ENCODE measurements at regions not wholly inside any gene's neighbourhood (a gene's known extent, or its start where the extent isn't known, plus 50 kb on each side); places are given as distances from the start of the nearest gene placed in this dataset.
"Not testable (repeated sequence)": the region's sequence is repeated elsewhere in the genome, so short reads cannot be mapped to it uniquely, and the experiment has no call there.

DNA sequence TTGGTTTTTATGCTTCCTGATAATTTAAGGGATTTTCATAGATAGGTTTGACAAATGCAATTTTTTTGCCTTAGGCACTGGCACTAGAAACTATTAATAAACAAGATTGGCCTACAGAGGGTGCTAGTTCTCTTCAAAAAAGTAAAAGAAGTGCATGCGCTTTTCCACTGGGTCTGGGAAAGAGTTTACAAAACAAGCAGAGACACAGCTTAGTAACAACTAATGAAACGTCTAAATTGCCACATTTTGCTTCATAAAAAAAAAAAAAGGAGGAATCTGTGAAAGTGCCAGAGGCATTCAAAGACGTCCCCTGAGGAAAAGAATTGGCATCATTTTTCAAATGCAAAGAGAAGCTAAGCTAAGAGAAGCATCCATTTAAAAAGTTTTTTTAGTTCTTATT is 58.3 kb upstream of the EEA1 start:
- DNase-seq (ENCODE audit: low read depth, low spot score), result no peak

DNA sequence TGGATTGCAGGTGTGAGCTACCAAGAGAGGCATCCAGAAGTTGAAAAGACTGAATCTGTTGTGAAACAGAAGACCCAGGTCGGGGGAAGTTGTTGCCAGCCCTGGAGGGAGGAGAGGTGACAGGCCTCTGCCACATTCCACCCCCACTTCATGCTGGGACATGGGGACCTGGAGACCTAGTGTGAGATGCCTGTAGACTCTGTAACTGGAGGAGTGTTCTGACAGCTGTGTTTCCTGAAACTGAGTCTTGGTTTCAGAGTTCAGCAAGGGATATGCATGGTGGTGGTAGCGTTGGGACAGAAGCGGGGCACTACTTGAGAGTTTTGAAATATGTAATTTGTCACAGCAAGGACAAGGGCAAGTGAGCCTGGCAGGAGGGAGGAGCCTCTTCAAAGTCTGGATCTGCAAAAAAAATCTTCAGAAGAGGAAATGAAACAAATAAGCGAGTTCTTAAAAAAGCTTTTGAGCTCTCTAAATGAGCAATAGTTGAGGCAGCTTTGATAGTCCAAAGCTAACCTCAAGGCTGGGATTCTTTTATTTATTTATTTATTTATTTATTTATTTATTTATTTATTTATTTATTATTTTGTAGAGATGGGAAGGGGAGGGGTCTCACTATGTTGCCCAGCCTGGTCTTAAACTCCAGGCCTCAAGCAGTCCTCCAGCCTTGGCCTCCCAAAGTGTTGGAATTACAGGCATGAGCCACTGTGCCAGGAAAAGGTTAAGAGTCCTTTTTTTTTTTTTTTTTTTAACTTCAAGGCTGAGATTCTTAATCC is 58.9 kb upstream of the EEA1 start:
- DNase-seq (ENCODE audit: low read depth, low spot score), result no peak

- DNase-seq (ENCODE audit: low read depth, low spot score), result no peak
Measured at GRCh38 chr12:92988622-92989130, 59.6 kb upstream of the EEA1 start.

- DNase-seq (ENCODE audit: low read depth, low spot score), result no peak
Measured at GRCh38 chr12:92989715-92990484, 60.8 kb upstream of the EEA1 start.

- DNase-seq (ENCODE audit: low read depth, low spot score), result no peak
Measured at GRCh38 chr12:92991134-92991533, 62.0 kb upstream of the EEA1 start.

GRCh38 chr12:92992041-92992440 is 62.9 kb upstream of the EEA1 start:
- no peak for DNase-seq (ENCODE audit: low read depth, low spot score)

DNA sequence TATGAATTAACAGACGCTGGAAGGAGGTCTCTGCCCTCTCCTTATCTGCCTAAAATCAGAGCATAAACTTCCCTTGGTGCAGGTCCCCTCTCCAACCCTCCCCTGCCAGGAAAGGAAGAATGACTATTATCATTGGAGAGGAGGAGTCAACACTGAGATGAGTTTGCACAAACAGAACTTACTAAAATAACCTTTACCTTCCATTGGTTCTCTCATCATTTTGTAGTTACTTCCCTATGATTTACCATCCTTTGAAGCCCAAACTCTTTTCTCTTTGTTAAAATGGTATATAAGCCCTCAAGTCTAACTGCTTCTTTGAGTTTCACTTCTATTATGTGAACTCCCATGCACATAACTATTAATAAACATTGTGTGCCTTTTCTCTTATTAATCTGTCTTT is 64.2 kb upstream of the EEA1 start:
- no peak for DNase-seq (ENCODE audit: low read depth, low spot score)

DNA sequence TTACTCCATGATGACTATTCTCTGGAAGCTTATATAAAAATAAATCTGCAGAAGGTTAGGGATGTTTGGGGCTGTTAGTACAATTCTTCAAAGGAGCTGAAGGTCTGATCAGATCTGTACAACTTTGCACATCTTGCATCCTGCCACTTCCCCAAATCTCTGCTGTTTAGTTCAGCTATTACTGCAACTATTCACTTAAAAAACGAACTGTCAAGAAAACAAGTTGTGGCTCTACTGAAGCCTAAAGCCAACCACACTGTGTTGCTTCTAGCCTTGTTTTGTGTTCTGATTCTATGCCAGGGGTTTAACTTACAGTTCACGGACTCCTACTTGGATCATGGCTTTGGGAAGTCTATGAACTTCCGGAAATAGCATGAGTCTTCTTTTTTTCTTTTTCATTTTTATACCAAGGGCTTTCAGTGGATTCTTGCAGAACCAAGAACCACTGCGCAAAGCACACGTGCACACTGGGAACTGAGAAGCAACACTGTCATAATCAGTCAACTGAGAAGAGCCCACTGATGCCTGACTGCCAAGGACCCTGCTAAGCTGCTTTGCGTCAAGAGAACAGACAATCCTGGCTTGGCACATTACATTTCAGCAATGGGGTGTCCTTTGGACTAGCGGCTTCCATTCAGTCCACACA is 66.3 kb upstream of the EEA1 start:
- no peak for DNase-seq (ENCODE audit: low read depth, low spot score)

GRCh38 chr12:93000026-93000425 is 70.9 kb upstream of the EEA1 start:
- no peak for DNase-seq (ENCODE audit: low read depth, low spot score)

GRCh38 chr12:93001407-93001806 is 72.3 kb upstream of the EEA1 start:
- DNase-seq (ENCODE audit: low read depth, low spot score), result no peak

DNA sequence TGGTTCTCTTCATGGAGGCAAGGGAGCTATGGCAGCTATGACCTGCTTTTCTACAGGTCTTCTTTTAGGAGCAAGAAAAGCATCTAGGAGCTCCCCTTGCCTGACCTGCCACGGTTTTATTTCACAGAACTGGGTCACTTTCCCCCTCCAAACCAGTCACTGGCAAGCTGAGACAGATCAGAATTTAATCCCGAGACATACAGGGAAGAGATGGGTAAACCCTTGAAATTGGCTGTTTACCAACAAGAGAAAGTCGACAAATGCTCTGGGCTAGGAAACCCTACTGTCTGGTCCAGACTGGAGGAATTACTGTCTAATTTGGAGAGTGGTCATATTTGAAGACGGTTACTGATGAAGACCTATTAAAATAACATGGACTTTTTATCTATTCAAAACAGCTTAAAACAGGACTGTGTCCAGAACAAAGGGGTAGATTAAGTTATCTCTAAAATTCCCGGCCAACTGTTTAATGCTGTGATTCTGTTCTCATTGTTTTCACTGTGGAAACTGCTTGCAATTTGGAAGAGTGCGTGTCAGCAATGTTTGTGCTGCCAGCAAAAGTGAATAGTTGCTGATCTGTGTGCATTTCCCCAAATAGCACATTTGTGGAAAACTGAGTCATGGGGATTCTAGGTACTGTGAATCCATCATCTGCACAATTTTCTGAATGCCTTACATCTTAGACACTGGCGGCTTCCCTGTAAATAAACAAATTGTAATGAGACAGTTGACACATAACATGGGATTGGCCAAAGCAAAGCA is 73.4 kb upstream of the EEA1 start:
- no peak for DNase-seq (ENCODE audit: low read depth, low spot score)

DNA sequence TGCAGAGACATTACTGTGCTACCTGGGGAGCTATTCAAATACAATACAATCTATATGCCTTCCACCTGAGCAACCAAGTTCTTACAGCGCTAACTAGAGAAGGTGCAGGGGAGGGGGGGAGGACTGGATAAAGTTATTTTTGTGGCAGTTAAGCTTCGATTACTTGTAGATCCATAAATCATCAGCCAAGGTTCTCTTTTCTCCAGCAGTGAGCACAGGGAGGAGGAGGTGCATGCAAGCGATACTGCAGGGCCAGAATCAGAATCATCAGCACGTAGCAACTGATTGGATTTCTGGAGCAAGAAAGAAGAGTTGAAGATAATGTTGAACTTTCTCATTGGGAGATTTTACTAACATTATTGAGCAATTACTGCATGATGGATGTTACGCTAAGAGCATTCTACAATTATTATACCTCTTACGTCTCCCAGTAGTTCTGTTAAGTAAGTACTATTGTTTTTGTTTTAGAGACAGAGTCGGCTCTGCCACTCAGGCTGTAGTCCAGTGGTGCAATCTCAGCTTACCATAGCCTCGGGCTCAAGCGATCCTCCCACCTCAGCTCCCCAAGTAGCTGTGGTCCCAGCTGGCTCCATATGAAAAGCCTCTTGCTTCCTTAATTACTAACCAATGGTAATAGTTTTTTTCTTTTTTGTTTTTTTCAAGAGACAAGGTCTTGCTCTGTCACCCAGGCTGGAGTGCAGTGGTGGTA is 74.6 kb upstream of the EEA1 start:
- DNase-seq (ENCODE audit: low read depth, low spot score), result no peak

GRCh38 chr12:93005928-93006392 is 76.9 kb upstream of the EEA1 start:
- DNase-seq (ENCODE audit: low read depth, low spot score), result no peak

DNA sequence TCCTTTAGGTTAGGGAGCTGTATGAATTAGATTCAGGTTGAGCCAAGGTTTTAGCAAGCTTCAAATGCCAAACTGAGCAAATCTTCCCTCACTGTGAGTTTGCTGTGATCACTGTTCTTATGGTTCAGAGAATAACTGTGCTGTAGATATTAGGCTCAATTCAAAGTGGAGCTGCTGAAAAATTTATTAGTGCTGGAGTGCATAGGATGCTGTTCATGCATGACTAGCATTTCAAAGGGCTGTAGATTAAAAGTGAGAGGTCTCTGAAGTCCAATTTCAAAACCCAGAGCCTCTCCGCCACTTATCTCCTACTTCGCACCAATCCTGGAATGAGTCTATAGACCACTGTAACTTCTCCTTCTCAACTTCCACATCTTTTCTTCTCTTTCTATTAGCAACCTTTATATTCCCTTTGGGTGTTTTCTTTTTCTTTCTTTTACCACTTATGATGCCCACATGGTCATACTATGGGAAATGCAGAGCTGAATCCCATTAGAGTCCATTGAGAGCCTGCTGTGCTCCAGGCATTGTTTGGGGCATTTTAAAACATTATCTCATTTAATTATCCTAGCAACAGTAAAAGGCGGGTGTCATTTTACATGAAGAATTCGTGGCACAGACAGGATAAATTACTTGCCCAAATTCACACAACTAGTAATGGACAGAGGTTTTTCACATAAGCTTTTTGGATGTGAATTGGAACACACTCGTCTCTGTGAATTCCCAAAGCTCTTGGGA is 77.5 kb upstream of the EEA1 start:
- DNase-seq (ENCODE audit: low read depth, low spot score), result no peak

DNA sequence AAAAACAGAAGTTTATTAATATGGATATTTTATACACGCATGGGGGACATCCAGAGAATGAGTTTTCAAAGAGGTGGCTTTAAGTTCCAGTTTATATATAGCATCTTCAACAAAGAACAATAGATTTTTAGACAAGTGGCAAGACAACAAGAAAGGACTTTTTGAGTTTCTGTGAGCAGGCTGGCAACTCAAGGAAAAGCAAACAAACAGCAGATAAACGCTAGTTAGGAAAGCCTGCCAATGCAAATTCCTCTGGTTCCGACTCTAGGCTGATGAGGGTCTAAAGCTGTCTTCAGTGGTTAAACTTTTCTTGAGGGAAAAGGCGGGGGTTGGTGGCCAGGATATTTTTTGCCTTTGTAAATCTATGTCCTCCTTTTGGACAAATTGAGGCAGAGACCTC is 78.4 kb upstream of the EEA1 start:
- DNase-seq (ENCODE audit: low read depth, low spot score), result no peak

DNA sequence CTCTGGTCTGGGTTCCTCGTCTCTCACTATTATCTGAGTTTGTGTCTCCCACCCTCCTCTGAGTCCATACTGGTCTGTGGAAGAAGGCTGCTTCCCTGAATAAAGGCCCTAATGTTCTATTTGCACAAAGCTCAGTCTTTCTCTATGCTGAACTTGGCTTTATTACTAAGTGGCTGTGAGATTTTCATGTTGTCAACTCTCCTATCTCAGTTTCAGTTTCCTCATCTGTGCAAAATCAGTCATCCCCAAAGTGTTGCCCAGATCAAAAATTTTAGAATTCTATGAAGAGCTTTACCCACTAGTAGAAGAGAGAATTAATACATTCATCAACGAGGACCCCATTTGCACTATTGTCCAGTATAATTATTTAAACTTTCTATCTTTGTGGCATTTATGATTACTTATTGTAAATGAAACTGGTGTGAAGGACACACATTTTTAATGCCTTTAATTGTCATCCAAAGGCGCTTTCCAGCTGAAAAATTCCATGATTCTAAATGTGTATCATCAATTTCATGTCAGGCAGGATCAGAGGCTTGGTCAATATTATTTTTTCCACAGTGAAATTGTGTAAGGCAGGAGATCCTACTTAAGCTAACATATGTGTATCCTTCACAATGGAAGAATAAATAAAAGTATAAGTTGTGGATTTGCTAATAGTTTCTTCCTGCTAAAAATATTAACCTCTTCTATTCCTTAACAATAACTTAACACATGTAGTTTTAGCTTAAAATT is 79.1 kb upstream of the EEA1 start:
- DNase-seq (ENCODE audit: low read depth, low spot score), result no peak

DNA sequence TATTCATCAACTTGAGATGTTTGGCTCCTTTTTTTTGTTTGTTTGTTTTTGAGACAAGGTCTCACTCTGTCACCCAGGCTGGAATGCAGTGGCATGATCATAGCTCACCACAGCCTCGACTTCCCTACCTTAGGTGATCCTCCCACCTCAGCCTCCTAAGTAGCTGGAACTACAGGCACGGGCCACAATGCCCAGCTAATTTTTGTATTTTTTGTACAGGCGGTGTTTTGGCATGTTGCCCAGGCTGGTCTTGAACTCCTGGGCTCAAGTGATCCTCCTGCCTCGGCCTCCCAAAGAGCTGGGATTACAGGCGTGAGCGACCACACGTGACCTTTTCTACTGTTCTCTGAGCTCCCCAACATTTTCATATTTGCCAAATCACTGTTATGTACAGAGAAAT is 79.8 kb upstream of the EEA1 start:
- DNase-seq (ENCODE audit: low read depth, low spot score), result not testable (repeated sequence)

- DNase-seq (ENCODE audit: low read depth, low spot score), result no peak
Measured at GRCh38 chr12:93009533-93009932, 80.4 kb upstream of the EEA1 start.

GRCh38 chr12:93010461-93010860 is 81.4 kb upstream of the EEA1 start:
- no peak for DNase-seq (ENCODE audit: low read depth, low spot score)

GRCh38 chr12:93011100-93011499 is 82.0 kb upstream of the EEA1 start:
- no peak for DNase-seq (ENCODE audit: low read depth, low spot score)
